ENCODE measurements at regions not wholly inside any gene's neighbourhood (a gene's known extent, or its start where the extent isn't known, plus 50 kb on each side); places are given as distances from the start of the nearest gene placed in this dataset.

DNA sequence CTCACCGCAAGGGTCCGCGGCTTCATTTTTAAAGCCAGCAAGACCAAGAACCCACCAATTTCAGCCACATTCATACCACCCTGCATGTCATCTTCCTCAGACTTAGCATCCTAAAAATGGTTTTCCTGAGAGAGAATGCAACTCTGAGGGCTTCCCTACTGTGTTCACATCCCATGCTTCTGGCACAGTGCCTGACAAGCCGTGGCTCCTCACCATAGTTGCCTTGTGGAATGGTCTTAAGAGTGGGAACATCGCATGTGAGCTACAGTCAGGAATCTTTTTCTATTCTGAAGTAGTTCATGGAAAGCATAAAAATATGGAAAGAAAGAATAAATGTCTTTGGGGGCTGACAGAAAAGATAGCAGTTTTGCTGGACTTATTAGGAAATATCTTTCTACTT is 120.3 kb downstream of the RAP2B start:
- Histone ChIP-seq H3K27me3 (ENCODE audit: control insufficient read depth in 1 of 2, insufficient read depth in 2 of 2, low read length in 2 of 2) (no peaks in the 10 kb centered on the region), H3K9me3 (ENCODE audit: control insufficient read depth in 1 of 2, insufficient read depth in 1 of 2, low read length in 2 of 2) (peaks cover 0 to 9% of the 10 kb centered on the region in 2 experiments), H3K4me1 (ENCODE audit: insufficient read depth, low read length) (peaks cover 18% of the 10 kb centered on the region), H3K27ac (ENCODE audit: low read depth in 1 of 2, low read length in 2 of 2) (no peak overlapping the region), H3K4me3 (ENCODE audit: low read length) (no peak overlapping the region), H3K36me3 (ENCODE audit: insufficient read depth, low read length) (no peaks in the 10 kb centered on the region)
- Mint-ChIP-seq H3K27ac (no peak overlapping the region), H3K27me3 (no peaks in the 10 kb centered on the region), H3K4me1 (ENCODE audit: low read depth) (peaks cover 30% of the 10 kb centered on the region), H3K9me3 (no peaks in the 10 kb centered on the region), H3K4me3 (no peak overlapping the region), H3K36me3 (ENCODE audit: low read depth) (no peaks in the 10 kb centered on the region)
- ChIA-PET CTCF (no interaction called here), POLR2A (no interaction called here)
- intact Hi-C loops (cut with DNase I, micrococcal nuclease): loop anchor here in 1 of 2 experiments (5.0 kb wide), 1 partner anchor 35 kb away; no protein-coding TSS in a partner anchor
- TF ChIP-seq, protein P1, sequence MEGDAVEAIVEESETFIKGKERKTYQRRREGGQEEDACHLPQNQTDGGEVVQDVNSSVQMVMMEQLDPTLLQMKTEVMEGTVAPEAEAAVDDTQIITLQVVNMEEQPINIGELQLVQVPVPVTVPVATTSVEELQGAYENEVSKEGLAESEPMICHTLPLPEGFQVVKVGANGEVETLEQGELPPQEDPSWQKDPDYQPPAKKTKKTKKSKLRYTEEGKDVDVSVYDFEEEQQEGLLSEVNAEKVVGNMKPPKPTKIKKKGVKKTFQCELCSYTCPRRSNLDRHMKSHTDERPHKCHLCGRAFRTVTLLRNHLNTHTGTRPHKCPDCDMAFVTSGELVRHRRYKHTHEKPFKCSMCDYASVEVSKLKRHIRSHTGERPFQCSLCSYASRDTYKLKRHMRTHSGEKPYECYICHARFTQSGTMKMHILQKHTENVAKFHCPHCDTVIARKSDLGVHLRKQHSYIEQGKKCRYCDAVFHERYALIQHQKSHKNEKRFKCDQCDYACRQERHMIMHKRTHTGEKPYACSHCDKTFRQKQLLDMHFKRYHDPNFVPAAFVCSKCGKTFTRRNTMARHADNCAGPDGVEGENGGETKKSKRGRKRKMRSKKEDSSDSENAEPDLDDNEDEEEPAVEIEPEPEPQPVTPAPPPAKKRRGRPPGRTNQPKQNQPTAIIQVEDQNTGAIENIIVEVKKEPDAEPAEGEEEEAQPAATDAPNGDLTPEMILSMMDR (IDR thresholded peaks at IDR 0.05): no peak
- ATAC-seq (ENCODE audit: poor library complexity): no peak
- DNase-seq: no peak

DNA sequence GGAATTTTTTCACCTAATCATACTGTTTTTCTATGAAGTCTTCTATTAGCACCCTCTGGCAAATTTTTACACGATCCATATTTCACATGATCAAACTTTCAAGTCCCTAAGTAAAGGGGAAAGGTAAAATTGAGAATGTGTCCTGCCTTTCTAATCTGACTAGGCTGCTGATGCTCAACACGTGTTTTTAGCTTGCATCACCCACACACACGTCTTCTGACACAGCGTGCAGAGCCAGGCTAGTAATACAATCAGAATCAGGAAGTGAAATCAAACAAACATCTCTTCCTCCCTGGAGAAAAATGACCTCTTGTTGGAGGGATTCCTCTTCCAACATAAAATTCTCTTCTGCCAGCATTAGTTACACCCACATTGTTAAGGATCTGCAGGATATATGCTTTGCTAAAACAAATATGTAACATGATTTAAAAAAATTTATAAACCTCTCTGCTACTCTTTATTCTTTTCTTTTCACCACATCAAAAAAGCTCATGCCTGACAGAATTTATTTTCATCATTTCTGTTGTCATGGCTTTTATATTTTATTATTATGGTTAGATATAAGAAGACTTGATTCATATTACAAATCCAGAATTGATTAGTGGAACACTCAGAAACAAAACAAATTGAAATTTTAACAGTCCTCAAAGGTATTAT is 122.4 kb downstream of the RAP2B start:
- Mint-ChIP-seq H3K4me3 (peak overlapping the region; percentile 43), H3K9me3 (no peaks in the 10 kb centered on the region), H3K27ac (peak overlapping the region; percentile 78), H3K4me1 (ENCODE audit: low read depth) (peaks cover 46% of the 10 kb centered on the region), H3K36me3 (ENCODE audit: low read depth) (no peaks in the 10 kb centered on the region), H3K27me3 (no peaks in the 10 kb centered on the region)
- ATAC-seq (ENCODE audit: poor library complexity) (peak; percentile 86), DNase-seq (peak in 8 of 14 experiments; percentile 16 to 75 (median 40))
- H3K4me3 ChIP-seq (ENCODE audit: low read length): no peak overlapping the region
- peaks cover 18% of the 10 kb centered on the region for H3K4me1 ChIP-seq (ENCODE audit: insufficient read depth, low read length)
- POLR2A ChIA-PET: interaction anchor here (0.7 to 2.6 kb wide), 5 partner anchors 9 to 124 kb away, joined by 3 to 14 read pairs (median 3); no protein-coding TSS in a partner anchor
- H3K27ac ChIP-seq (ENCODE audit: low read depth in 1 of 2, low read length in 2 of 2): no peak overlapping the region
- TF ChIP-seq, protein P1 (IDR thresholded peaks at IDR 0.05): no peak
- CTCF ChIA-PET: interaction anchor here (0.9 kb wide), 1 partner anchor 14 kb away, joined by 4 read pairs; no protein-coding TSS in a partner anchor
- H3K27me3 ChIP-seq (ENCODE audit: control insufficient read depth in 1 of 2, insufficient read depth in 2 of 2, low read length in 2 of 2): no peaks in the 10 kb centered on the region
- intact Hi-C loops (cut with DNase I, micrococcal nuclease): loop anchor here (2.0 to 5.0 kb wide), 2 partner anchors 37 to 64 kb away; no protein-coding TSS in a partner anchor
- H3K36me3 ChIP-seq (ENCODE audit: insufficient read depth, low read length): no peaks in the 10 kb centered on the region
- H3K9me3 ChIP-seq (ENCODE audit: control insufficient read depth in 1 of 2, insufficient read depth in 1 of 2, low read length in 2 of 2): peaks cover 0 to 9% of the 10 kb centered on the region in 2 experiments

DNA sequence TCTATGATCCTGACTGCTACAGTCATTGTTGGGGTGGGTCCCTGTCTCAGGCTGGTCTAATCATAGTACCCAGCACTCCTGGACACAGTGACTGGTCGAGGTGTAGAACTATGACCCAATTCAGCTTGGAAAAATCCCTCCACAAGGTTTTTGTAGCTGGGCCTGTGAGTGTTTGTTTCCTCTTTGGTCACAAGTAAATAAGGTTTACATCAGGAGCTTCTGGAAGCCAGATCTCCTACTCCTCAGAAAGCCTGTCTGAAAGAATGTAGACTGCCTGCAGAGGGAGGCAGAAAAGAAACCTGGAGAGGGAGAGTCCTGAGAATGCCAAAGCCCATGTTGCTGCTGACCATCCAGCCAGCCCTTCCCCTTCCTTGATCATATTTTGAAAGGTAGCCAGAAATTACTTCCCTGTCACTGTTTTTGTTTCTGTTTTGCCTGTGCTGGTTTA is 123.2 kb downstream of the RAP2B start:
- Mint-ChIP-seq H3K27ac (peak overlapping the region; percentile 47), H3K4me1 (ENCODE audit: low read depth) (peaks cover 52% of the 10 kb centered on the region), H3K36me3 (ENCODE audit: low read depth) (no peaks in the 10 kb centered on the region), H3K9me3 (no peaks in the 10 kb centered on the region), H3K4me3 (no peak overlapping the region), H3K27me3 (no peaks in the 10 kb centered on the region)
- TF ChIP-seq, protein P1 (IDR thresholded peaks at IDR 0.05): no peak
- no peak for ATAC-seq (ENCODE audit: poor library complexity)
- no peak overlapping the region for H3K27ac ChIP-seq (ENCODE audit: low read depth in 1 of 2, low read length in 2 of 2)
- peaks cover 18% of the 10 kb centered on the region for H3K4me1 ChIP-seq (ENCODE audit: insufficient read depth, low read length)
- peaks cover 0 to 9% of the 10 kb centered on the region in 2 experiments for H3K9me3 ChIP-seq (ENCODE audit: control insufficient read depth in 1 of 2, insufficient read depth in 1 of 2, low read length in 2 of 2)
- H3K36me3 ChIP-seq (ENCODE audit: insufficient read depth, low read length): no peaks in the 10 kb centered on the region
- ChIA-PET POLR2A (interaction anchor here (0.8 to 2.6 kb wide), 4 partner anchors 63 to 125 kb away, joined by 3 to 14 read pairs (median 8); partner anchors contain the start of gene RAP2B), CTCF (interaction anchor here (2.1 kb wide), 1 partner anchor 120 kb away, joined by 5 read pairs; no protein-coding TSS in a partner anchor)
- intact Hi-C loops (cut with DNase I, micrococcal nuclease): loop anchor here (2.0 to 5.0 kb wide), 2 partner anchors 64 to 68 kb away; no protein-coding TSS in a partner anchor
- no peak overlapping the region for H3K4me3 ChIP-seq (ENCODE audit: low read length)
- no peaks in the 10 kb centered on the region for H3K27me3 ChIP-seq (ENCODE audit: control insufficient read depth in 1 of 2, insufficient read depth in 2 of 2, low read length in 2 of 2)
- DNase-seq: peak in 3 of 14 experiments; percentile 9 to 40 (median 31)
